ENCODE measurements at regions not wholly inside any gene's neighbourhood (a gene's known extent, or its start where the extent isn't known, plus 50 kb on each side); places are given as distances from the start of the nearest gene placed in this dataset.

DNA sequence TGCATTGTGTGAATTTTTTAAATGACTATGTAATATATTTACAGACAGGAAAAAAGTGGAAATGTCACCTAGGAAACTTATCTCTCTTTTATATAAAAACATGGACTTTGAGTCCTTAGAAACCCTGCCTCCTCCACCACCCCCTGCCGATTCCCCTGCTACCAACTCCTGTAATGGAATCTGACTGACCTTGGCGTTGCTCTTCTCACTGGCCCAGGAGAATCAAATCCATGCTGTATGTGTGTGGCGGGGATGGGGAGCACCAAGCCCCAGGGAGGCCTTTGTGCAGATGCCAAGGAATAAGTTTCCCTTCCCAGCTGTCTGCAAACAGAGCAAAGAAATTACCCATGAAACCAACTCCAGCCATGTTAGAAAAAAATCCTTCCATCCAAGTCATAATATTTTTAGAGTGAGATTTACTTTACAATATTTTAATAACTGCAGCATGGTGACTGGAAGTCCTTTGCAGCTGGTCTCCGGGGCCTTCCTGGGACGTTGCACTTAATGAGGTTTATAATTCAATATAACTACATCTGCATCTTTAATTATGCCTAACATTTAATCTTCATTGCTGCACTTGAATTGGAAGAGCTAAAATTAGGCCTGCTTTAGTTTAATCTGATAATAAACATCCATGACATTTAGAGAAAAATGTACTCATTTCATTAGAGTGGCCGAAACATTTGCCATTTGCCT lies 111.4 kb upstream of the CACUL1 start:
- no peak for TF ChIP-seq EZH2 (IDR thresholded peaks at IDR 0.05; ENCODE audit: low read length, missing control alignments)
- TF ChIP-seq CTCF (conservative IDR thresholded peaks at IDR 0.05 in 1 of 2, IDR thresholded peaks at IDR 0.05 in 1 of 2; ENCODE audit: low read depth in 1 of 2, low read length in 2 of 2), result no peak

All from fibroblast of lung (primary cell).